ENCODE measurements at regions not wholly inside any gene's neighbourhood (a gene's known extent, or its start where the extent isn't known, plus 50 kb on each side); places are given as distances from the start of the nearest gene placed in this dataset.

DNA sequence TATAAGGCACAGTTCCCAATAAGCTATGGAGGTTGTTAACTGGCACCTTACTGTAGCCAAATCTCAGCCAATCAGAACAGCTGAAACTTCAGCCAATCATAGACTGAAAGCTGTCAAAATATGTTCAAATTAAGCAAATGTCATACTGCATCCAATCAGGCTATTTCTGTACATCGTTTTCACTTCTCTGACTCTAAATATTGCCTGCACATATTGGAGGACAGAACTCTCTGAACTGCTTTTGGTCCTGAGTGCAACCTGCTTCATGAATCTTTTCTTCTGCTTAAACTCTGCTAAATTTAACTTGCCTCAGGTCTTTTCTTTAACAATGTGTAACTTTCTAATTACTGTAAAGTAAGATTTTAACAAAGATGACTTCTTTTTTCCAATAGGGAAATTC lies 1198.9 kb upstream of the PCDH7 start:
- Mint-ChIP-seq H3K27me3 (no peaks in the 10 kb centered on the region), H3K36me3 (ENCODE audit: low read depth) (no peaks in the 10 kb centered on the region), H3K4me3 (no peak overlapping the region), H3K27ac (no peak overlapping the region), H3K9me3 (peaks cover 8% of the 10 kb centered on the region), H3K4me1 (no peaks in the 10 kb centered on the region)
- DNase-seq: no peak
- CTCF ChIA-PET: no interaction called here
- POLR2A ChIA-PET: no interaction called here

DNA sequence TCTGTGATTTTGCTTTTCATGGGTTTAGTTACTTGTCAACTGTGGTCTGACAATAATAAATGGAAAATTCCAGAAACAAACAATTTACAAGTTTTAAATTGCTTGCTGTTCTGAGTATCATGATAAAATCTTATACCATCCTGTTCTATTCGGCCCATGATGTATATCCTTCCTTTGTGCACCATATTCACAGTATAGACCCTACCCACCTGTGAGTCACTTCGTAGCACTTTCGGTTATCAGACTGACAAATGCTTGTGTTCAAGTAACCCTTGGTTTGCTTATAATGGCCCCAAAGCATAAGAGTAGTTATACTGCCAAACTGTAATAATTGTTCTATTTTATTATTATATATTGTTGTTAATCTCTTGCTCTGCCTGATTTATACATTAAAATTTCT lies 1183.4 kb upstream of the PCDH7 start:
- ChIA-PET POLR2A (no interaction called here), CTCF (no interaction called here)
- Mint-ChIP-seq H3K36me3 (ENCODE audit: low read depth) (no peaks in the 10 kb centered on the region), H3K27ac (no peak overlapping the region), H3K27me3 (no peaks in the 10 kb centered on the region), H3K4me1 (no peaks in the 10 kb centered on the region), H3K4me3 (no peak overlapping the region), H3K9me3 (no peaks in the 10 kb centered on the region)
- DNase-seq: no peak

DNA sequence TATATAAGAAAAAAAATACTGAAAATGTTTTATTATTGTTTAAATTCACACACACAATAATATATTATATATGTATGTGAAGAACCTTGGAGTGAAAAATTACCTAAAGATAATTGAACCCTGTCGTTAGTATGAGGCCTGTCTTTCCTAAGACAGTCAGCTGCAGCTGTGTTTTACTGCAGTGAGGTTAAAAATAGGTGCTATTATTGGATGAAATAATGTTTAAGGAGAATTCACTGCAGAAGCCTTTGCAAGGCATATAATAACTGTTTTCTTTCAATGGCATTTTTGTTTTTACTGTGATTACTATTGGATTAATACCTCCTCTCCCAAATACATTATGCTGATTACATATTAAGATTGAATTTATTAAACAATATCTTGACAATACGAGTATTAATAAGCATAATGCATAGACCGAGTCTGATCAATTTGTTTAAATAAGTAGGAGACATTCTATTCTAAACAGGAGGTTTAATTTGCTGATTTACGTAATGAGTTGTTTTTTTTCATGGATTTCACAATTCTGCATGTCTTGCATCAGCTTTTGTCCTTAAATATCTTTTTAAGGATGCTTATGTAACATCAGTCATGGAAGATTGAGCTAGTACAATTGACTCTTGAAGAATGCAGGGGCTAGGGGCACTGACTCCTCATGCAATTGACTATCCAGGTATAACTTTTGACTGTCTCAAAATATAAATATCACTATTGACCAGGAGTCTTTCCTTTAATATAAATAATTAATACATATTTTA lies 1181.1 kb upstream of the PCDH7 start:
- H3K4me1 Mint-ChIP-seq: no peaks in the 10 kb centered on the region
- H3K36me3 Mint-ChIP-seq (ENCODE audit: low read depth): no peaks in the 10 kb centered on the region
- no peak overlapping the region for H3K27ac Mint-ChIP-seq
- CTCF ChIA-PET: no interaction called here
- POLR2A ChIA-PET: no interaction called here
- H3K27me3 Mint-ChIP-seq: no peaks in the 10 kb centered on the region
- no peak overlapping the region for H3K4me3 Mint-ChIP-seq
- DNase-seq: no peak
- H3K9me3 Mint-ChIP-seq: peaks cover 3% of the 10 kb centered on the region

DNA sequence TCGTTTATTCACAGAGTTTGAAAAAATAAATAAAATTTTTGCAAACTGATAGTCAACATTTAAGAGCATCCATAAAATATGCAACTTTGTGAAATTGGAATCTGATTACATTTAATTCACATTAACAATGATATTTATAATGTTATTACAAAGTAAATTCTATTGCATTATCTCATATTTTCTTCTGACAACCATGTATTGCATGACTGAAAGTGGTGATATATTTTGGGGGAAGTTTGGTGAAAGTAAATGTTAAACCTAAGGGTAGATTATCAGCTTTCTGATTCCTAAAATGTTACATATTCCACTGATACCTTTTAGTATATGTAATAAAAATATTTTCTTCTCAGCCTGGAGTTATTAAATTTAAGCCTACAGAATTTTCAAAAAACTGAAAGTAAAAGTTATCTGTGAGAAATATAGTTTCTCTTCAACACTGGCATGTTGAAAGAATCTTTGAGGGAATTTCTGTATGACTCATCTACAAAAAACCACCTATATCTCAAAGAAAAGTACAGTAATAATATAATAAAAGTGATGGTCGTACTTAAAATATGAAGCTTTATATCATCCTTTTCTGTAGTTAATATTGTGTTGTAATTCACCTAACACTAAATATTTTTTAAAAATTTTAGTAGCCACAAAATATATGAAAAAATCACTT lies 1179.6 kb upstream of the PCDH7 start:
- Mint-ChIP-seq H3K27me3 (no peaks in the 10 kb centered on the region), H3K4me1 (no peaks in the 10 kb centered on the region), H3K27ac (no peak overlapping the region), H3K36me3 (ENCODE audit: low read depth) (no peaks in the 10 kb centered on the region), H3K9me3 (peaks cover 3% of the 10 kb centered on the region), H3K4me3 (no peak overlapping the region)
- ChIA-PET POLR2A (no interaction called here), CTCF (interaction anchor here (0.6 kb wide), 1 partner anchor 1256 kb away, joined by 3 read pairs; no protein-coding TSS in a partner anchor)
- no peak for DNase-seq

DNA sequence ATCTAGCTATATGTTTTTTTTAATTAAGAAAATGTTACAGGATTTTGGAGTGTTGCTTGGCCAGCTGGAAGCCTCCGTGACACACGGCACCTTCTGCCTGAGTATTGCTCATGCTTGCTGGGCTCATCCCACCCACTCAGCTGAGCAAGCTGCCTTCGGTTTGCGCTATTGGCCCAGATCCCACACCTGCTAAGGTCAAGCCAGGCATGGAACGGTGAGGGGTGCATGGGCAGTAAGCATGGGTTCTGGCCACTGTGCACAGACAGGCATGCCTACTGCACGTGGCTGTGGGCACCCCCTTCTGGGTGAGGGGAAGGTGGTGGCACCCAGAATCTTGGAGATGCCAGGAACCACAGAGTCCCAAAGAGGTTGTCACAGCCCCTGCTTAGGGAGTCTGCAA lies 1178.4 kb upstream of the PCDH7 start:
- H3K4me1 Mint-ChIP-seq: no peaks in the 10 kb centered on the region
- no peak overlapping the region for H3K4me3 Mint-ChIP-seq
- H3K36me3 Mint-ChIP-seq (ENCODE audit: low read depth): no peaks in the 10 kb centered on the region
- POLR2A ChIA-PET: no interaction called here
- CTCF ChIA-PET: no interaction called here
- no peaks in the 10 kb centered on the region for H3K27me3 Mint-ChIP-seq
- DNase-seq: no peak
- H3K9me3 Mint-ChIP-seq: peaks cover 3% of the 10 kb centered on the region
- H3K27ac Mint-ChIP-seq: no peak overlapping the region

DNA sequence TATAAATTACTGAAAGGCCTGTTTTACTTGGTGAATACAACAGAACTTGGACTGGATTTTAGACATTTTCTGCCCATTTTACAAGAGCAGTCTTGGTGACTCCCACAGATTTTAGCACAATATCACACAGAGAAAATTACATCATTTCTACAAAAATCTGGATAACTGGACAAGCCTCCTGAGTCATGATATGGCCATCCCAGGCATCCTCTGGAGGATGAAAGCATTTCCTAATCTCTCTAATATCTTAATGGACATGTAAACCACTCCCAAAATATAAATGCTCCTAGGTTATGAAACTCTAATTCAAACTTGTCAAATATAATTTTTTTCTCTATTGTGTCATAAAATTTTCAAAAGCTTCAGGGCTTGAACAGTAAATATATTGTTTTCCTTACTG lies 1170.8 kb upstream of the PCDH7 start:
- H3K4me1 Mint-ChIP-seq: no peaks in the 10 kb centered on the region
- H3K4me3 Mint-ChIP-seq: no peak overlapping the region
- DNase-seq: no peak
- CTCF ChIA-PET: no interaction called here
- POLR2A ChIA-PET: no interaction called here
- H3K27me3 Mint-ChIP-seq: no peaks in the 10 kb centered on the region
- H3K9me3 Mint-ChIP-seq: peaks cover 2% of the 10 kb centered on the region
- H3K36me3 Mint-ChIP-seq (ENCODE audit: low read depth): no peaks in the 10 kb centered on the region
- no peak overlapping the region for H3K27ac Mint-ChIP-seq

DNA sequence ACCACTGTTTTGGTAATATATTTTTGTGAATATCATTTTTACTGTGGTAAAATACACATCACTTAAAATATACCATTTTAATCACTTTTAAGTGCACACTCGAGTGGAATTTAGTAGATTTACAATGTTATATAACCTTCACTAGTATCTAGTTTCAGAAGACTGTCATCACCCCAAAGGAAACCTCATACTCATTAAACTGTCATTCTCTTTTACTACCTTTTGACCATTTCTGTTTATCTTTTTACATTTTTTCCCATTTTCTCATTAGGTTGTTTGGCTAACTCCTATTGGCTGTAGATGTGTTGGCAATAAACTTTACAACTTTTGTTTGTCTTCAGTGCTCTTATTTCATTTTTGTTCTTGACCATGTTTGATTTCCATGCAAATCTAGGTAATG lies 1168.3 kb upstream of the PCDH7 start:
- Mint-ChIP-seq H3K4me1 (no peaks in the 10 kb centered on the region), H3K36me3 (ENCODE audit: low read depth) (no peaks in the 10 kb centered on the region), H3K4me3 (no peak overlapping the region), H3K27ac (no peak overlapping the region), H3K27me3 (no peaks in the 10 kb centered on the region), H3K9me3 (peaks cover 2% of the 10 kb centered on the region)
- ChIA-PET CTCF (no interaction called here), POLR2A (no interaction called here)
- no peak for DNase-seq

DNA sequence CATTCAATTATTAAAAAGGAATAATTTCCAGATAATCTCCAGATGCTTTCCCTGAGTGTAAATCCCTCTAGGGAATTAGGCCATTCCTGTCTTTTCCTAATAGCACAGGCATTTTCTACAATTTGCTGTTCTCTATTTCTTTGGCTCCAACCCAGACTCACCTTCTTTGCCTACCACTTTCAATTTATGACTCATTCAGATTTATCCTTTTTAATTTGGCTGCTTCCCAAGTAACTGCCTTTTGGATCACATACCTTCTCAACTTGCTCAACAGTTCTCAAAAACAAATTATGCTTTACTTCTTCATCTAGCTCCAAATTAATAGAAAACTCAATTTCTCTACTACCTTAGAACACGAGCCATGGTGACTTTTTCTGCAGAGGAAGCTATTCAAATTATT lies 1166.3 kb upstream of the PCDH7 start:
- Mint-ChIP-seq H3K4me1 (no peaks in the 10 kb centered on the region), H3K36me3 (ENCODE audit: low read depth) (no peaks in the 10 kb centered on the region)

DNA sequence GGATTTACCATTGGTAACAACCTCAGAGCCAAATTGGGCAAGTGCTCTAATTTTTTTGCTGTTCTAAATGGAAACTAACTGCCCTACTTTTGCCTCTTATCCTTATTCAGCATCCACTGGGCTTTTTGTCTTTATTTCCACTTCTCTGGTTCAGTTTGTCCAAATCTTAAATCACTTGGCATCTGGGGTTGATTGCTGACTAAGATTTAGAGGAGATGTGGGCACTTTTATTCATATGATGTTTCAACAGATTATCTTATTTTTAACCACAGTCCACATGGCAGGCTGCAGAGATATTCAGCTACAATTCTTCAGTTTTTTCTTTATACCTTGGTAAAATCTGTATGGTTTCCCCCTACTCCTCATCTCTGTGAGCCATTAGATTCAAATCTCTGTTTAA lies 1161.4 kb upstream of the PCDH7 start:
- ChIA-PET POLR2A (no interaction called here), CTCF (no interaction called here)
- H3K4me3 Mint-ChIP-seq: no peak overlapping the region
- H3K27me3 Mint-ChIP-seq: no peaks in the 10 kb centered on the region
- H3K9me3 Mint-ChIP-seq: peaks cover 4% of the 10 kb centered on the region
- no peaks in the 10 kb centered on the region for H3K4me1 Mint-ChIP-seq
- DNase-seq: no peak
- H3K27ac Mint-ChIP-seq: no peak overlapping the region
- no peaks in the 10 kb centered on the region for H3K36me3 Mint-ChIP-seq (ENCODE audit: low read depth)

More for the DNA sequence above, 1166.3 kb upstream of the PCDH7 start:
- H3K9me3 Mint-ChIP-seq: peaks cover 6% of the 10 kb centered on the region
- H3K27ac Mint-ChIP-seq: no peak overlapping the region
- H3K27me3 Mint-ChIP-seq: no peaks in the 10 kb centered on the region
- no peak for DNase-seq
- POLR2A ChIA-PET: no interaction called here
- H3K4me3 Mint-ChIP-seq: no peak overlapping the region
- CTCF ChIA-PET: no interaction called here

DNA sequence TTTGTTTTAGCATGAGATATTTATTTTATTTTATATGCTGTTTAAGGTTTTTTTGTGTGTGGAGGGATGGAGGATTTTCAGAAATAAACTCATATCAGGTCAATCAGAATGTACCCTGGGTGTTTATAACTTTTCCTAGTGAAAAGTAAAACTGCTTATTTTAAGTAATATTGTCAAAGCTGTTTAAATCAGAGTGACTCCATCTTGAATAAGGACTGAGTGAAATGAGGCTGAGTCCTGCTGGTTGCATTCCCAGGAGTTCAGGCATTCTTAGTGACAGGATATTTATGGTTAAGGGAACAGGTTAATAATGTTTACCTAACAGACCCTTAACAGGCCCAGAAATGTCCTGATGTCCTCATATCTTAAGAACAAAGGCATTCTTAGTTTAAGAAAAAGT lies 1160.9 kb upstream of the PCDH7 start:
- H3K9me3 Mint-ChIP-seq: peaks cover 6% of the 10 kb centered on the region
- no peak overlapping the region for H3K27ac Mint-ChIP-seq
- no peak for DNase-seq
- H3K4me3 Mint-ChIP-seq: no peak overlapping the region
- no peaks in the 10 kb centered on the region for H3K27me3 Mint-ChIP-seq
- no peaks in the 10 kb centered on the region for H3K4me1 Mint-ChIP-seq
- ChIA-PET CTCF (no interaction called here), POLR2A (no interaction called here)
- no peaks in the 10 kb centered on the region for H3K36me3 Mint-ChIP-seq (ENCODE audit: low read depth)

DNA sequence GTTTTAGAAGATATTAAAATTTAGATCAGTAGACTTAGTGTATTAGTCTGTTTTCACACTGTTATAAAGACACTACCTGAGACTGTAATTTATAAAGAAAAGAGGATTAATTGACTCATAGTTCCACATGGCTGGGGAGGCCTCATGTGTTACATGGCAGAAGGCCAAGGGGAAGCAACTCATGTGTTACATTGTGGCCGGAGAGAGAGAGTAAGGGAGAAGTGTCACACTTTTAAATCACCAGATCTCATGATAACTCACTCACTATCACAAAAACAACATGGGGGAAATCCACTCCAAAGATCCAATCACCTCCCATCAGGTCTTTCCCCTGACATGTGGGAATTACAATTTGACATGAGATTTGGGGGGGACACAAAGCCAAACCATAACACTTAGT lies 1159.7 kb upstream of the PCDH7 start:
- DNase-seq: no peak
- POLR2A ChIA-PET: no interaction called here
- Mint-ChIP-seq H3K4me3 (no peak overlapping the region), H3K4me1 (no peaks in the 10 kb centered on the region), H3K27me3 (no peaks in the 10 kb centered on the region), H3K36me3 (ENCODE audit: low read depth) (no peaks in the 10 kb centered on the region), H3K27ac (no peak overlapping the region), H3K9me3 (peaks cover 6% of the 10 kb centered on the region)
- CTCF ChIA-PET: interaction anchor here (0.7 kb wide), 1 partner anchor 75 kb away, joined by 3 read pairs; no protein-coding TSS in a partner anchor

DNA sequence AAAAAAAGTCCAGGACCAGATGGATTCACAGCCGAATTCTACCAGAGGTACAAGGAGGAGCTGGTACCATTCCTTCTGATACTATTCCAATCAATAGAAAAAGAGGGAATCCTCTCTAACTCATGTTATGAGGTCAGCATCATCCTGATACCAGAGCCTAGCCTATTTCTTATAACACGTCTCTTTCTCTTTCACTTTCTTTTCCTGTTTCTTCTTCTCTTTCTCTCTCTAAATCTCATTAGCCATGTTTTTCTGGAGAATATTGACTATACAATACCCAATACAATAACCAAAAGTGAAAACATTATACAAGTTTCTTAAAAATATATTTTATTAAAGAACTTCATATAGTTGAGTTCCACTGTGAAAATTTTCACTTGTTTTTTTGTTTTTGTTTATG lies 1154.9 kb upstream of the PCDH7 start:
- ChIA-PET CTCF (no interaction called here), POLR2A (no interaction called here)
- no peak for DNase-seq
- Mint-ChIP-seq H3K27ac (no peak overlapping the region), H3K36me3 (ENCODE audit: low read depth) (no peaks in the 10 kb centered on the region), H3K27me3 (no peaks in the 10 kb centered on the region), H3K4me1 (no peaks in the 10 kb centered on the region), H3K4me3 (no peak overlapping the region), H3K9me3 (peaks cover 2% of the 10 kb centered on the region)

DNA sequence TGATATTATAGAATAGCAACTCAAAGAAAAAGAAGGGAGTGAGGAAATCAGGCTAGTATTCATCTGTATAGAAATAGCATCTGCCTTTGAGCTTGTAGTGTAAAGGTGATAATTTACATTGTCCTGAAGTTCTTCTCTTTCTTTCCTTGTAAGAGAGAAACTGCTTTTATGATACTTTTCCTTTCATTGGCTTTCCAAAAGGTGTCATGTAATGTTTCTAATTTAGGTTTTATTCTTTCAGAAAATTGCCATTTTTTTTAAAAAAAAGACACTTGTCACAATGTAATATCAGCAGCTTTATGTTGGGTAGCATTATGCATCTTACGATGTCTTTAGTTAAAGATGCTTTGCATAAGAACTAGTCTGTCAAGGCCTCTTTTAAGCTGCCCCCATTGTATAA lies 1153.8 kb upstream of the PCDH7 start:
- ChIA-PET POLR2A (no interaction called here), CTCF (no interaction called here)
- Mint-ChIP-seq H3K27me3 (no peaks in the 10 kb centered on the region), H3K36me3 (ENCODE audit: low read depth) (no peaks in the 10 kb centered on the region), H3K27ac (no peak overlapping the region), H3K4me3 (no peak overlapping the region), H3K4me1 (no peaks in the 10 kb centered on the region), H3K9me3 (peaks cover 2% of the 10 kb centered on the region)
- no peak for DNase-seq

DNA sequence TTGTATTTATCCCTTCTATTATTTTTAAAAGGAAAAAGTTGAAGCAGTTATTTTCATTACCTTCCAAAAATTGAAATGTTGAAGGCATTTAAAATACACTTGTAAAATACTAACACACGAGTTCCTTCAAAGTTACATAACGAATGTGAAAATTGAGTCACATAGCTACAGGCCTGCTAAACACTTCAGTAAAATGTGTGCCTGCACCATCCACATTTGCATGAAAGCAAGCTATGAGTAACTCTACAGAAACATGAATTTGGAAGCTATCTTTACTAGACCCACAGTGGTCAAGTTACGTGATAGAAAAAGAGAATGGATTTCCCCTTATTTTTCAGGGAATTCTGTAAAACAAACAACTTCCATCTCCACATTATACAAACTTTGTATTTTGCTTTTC lies 1148.8 kb upstream of the PCDH7 start:
- Mint-ChIP-seq H3K4me3 (no peak overlapping the region), H3K4me1 (no peaks in the 10 kb centered on the region), H3K27ac (no peak overlapping the region), H3K27me3 (no peaks in the 10 kb centered on the region), H3K9me3 (peaks cover 2% of the 10 kb centered on the region), H3K36me3 (ENCODE audit: low read depth) (no peaks in the 10 kb centered on the region)
- DNase-seq: no peak
- ChIA-PET CTCF (no interaction called here), POLR2A (no interaction called here)
